ENCODE measurements at regions not wholly inside any gene's neighbourhood (a gene's known extent, or its start where the extent isn't known, plus 50 kb on each side); places are given as distances from the start of the nearest gene placed in this dataset.
"Not testable (repeated sequence)": the region's sequence is repeated elsewhere in the genome, so short reads cannot be mapped to it uniquely, and the experiment has no call there.

DNA sequence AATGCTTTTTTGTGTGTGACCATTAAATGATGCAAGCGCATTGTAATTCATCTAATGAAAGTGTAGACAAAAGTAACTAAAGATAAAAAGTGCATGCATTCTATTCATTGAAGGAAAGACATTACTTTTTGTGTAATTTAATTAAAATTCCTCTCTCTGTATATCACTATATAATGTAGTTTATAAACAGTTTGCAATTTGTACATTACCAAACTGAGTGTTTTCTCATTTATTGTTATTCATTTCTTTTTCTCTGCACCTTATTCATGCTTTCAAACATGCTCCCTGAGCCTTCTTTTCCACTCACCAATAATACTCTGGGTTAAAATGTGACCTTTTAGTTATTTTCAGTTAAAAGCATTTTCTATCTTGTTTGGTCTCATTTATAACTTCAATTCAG, 713.7 kb upstream of the AADAT start:
- no peaks in the 10 kb centered on the region for H3K36me3 ChIP-seq (ENCODE audit: insufficient read depth, insufficient read length, low read length)
- TF ChIP-seq YY1 (IDR thresholded peaks at IDR 0.05; ENCODE audit: insufficient read depth, insufficient read length) (no peak), ZNF274 (IDR thresholded peaks at IDR 0.05; ENCODE audit: low read depth, low read length) (no peak), SUZ12 (IDR thresholded peaks at IDR 0.05; ENCODE audit: extremely low read depth, insufficient read depth, insufficient read length) (no peak)
- H3K9me3 ChIP-seq (ENCODE audit: insufficient read depth, low read length): no peaks in the 10 kb centered on the region
- no peak overlapping the region for H3K4me3 ChIP-seq (ENCODE audit: insufficient read length, low read depth)
- H3K27me3 ChIP-seq (ENCODE audit: insufficient read depth, insufficient read length): no peaks in the 10 kb centered on the region
- H3K9ac ChIP-seq (ENCODE audit: insufficient read length, low read depth): no peak overlapping the region
- H3K4me1 ChIP-seq (ENCODE audit: insufficient read depth, insufficient read length): no peaks in the 10 kb centered on the region
- DNase-seq (ENCODE audit: low read depth, low spot score): no peak

GRCh38 chr4:170801771-170802170, 712.0 kb upstream of the AADAT start:
- TF ChIP-seq ZNF274 (IDR thresholded peaks at IDR 0.05; ENCODE audit: low read depth, low read length): no peak
- TF ChIP-seq YY1 (IDR thresholded peaks at IDR 0.05; ENCODE audit: insufficient read depth, insufficient read length): no peak
- TF ChIP-seq SUZ12 (IDR thresholded peaks at IDR 0.05; ENCODE audit: extremely low read depth, insufficient read depth, insufficient read length): no peak
- Histone ChIP-seq H3K4me1 (ENCODE audit: insufficient read depth, insufficient read length) (no peaks in the 10 kb centered on the region), H3K27me3 (ENCODE audit: insufficient read depth, insufficient read length) (no peaks in the 10 kb centered on the region), H3K9ac (ENCODE audit: insufficient read length, low read depth) (no peak overlapping the region), H3K4me3 (ENCODE audit: insufficient read length, low read depth) (no peak overlapping the region), H3K9me3 (ENCODE audit: insufficient read depth, low read length) (no peaks in the 10 kb centered on the region), H3K36me3 (ENCODE audit: insufficient read depth, insufficient read length, low read length) (no peaks in the 10 kb centered on the region)
- no peak for DNase-seq (ENCODE audit: low read depth, low spot score)

DNA sequence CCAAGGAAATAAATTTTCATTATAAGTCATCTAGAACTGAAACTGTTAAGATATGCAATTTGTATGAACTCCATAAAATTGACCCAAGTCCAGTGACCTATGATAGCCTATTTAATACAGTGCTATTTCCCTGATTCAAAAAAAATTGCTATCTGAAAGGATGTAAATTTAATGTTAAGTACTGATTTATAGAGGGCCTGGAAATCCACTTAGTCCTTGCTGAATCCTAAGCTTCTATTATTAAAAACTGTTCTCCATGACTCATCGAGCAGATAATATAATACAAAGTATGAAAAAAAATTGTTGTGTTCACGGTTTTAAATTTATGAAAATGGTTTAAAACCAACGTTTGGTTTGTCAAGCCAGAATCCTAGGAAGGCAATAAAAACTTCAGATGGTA, 704.8 kb upstream of the AADAT start:
- no peak for DNase-seq (ENCODE audit: low read depth, low spot score)
- H3K4me3 ChIP-seq (ENCODE audit: insufficient read length, low read depth): no peak overlapping the region
- H3K27me3 ChIP-seq (ENCODE audit: insufficient read depth, insufficient read length): no peaks in the 10 kb centered on the region
- TF ChIP-seq SUZ12 (IDR thresholded peaks at IDR 0.05; ENCODE audit: extremely low read depth, insufficient read depth, insufficient read length) (no peak), YY1 (IDR thresholded peaks at IDR 0.05; ENCODE audit: insufficient read depth, insufficient read length) (no peak), ZNF274 (IDR thresholded peaks at IDR 0.05; ENCODE audit: low read depth, low read length) (no peak)
- H3K9ac ChIP-seq (ENCODE audit: insufficient read length, low read depth): no peak overlapping the region
- H3K4me1 ChIP-seq (ENCODE audit: insufficient read depth, insufficient read length): no peaks in the 10 kb centered on the region
- no peaks in the 10 kb centered on the region; the same call in none of the 2 replicates for H3K9me3 ChIP-seq (ENCODE audit: insufficient read depth, low read length)
- no peaks in the 10 kb centered on the region for H3K36me3 ChIP-seq (ENCODE audit: insufficient read depth, insufficient read length, low read length)

DNA sequence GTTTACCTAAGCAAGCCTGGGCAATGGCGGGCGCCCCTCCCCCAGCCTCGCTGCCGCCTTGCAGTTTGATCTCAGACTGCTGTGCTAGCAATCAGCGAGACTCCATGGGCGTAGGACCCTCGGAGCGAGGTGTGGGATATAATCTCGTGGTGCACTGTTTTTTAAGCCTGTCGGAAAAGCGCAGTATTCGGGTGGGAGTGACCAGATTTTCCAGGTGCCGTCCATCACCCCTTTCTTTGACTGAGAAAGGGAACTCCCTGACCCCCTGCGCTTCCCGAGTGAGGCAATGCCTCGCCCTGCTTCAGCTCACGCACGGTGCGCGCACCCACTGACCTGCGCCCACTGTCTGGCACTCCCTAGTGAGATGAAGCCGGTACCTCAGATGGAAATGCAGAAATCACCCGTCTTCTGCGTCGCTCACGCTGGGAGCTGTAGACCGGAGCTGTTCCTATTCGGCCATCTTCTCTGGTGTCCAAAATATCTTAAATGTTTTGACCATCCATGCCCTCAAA, 698.8 kb upstream of the AADAT start:
- Histone ChIP-seq H3K9ac (ENCODE audit: insufficient read length, low read depth) (peak overlapping the region; percentile 42), H3K4me3 (ENCODE audit: insufficient read length, low read depth) (peak overlapping the region; percentile 21)
- H3K36me3 ChIP-seq (ENCODE audit: insufficient read depth, insufficient read length, low read length); DNase-seq (ENCODE audit: low read depth, low spot score); H3K9me3 ChIP-seq (ENCODE audit: insufficient read depth, low read length); H3K27me3 ChIP-seq (ENCODE audit: insufficient read depth, insufficient read length); H3K4me1 ChIP-seq (ENCODE audit: insufficient read depth, insufficient read length): not testable (repeated sequence)

DNA sequence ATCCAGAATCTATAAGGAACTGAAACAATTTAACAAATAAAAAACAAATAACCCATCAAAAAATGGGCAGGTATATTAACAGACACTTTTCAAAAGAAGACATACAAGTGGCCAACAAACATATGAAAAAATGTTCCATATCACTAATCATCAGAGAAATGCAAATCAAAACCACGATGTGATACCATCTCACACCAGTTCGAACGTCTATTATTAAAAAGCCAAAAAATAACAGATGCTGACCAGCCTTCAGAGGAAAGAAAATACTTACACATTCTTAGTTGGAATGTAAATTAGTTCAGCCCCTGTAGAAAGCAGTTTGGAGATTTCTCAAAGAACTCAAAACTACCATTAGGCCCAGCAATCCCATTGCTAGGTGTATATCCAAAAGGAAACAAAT, 687.9 kb upstream of the AADAT start:
- no peak for DNase-seq (ENCODE audit: low read depth, low spot score)
- TF ChIP-seq YY1 (IDR thresholded peaks at IDR 0.05; ENCODE audit: insufficient read depth, insufficient read length): no peak
- TF ChIP-seq ZNF274 (IDR thresholded peaks at IDR 0.05; ENCODE audit: low read depth, low read length): no peak
- TF ChIP-seq SUZ12 (IDR thresholded peaks at IDR 0.05; ENCODE audit: extremely low read depth, insufficient read depth, insufficient read length): no peak
- Histone ChIP-seq H3K27me3 (ENCODE audit: insufficient read depth, insufficient read length) (no peaks in the 10 kb centered on the region), H3K9ac (ENCODE audit: insufficient read length, low read depth) (no peak overlapping the region), H3K9me3 (ENCODE audit: insufficient read depth, low read length) (no peaks in the 10 kb centered on the region), H3K4me3 (ENCODE audit: insufficient read length, low read depth) (no peak overlapping the region), H3K4me1 (ENCODE audit: insufficient read depth, insufficient read length) (no peaks in the 10 kb centered on the region), H3K36me3 (ENCODE audit: insufficient read depth, insufficient read length, low read length) (no peaks in the 10 kb centered on the region)

DNA sequence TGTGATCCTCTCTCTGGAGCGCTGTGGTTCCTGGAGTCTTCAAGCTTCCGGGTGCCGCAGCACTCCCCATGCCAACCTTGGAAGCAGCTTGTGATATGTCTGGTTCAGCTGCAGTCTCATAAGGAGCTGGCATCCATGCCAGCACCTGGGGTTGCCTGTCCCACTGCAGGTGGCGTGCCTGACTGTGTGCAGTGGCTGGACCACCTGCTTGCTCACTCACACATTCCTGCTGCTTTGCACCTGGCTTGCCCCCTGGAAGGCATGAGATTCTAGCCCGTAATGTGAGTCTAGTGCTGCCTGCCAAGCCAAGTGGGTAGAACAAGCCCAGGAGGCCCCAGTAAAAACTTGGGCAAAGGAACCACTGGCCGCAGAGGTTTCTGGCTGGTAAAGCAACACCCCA, 687.2 kb upstream of the AADAT start:
- H3K4me1 ChIP-seq (ENCODE audit: insufficient read depth, insufficient read length): no peaks in the 10 kb centered on the region
- H3K27me3 ChIP-seq (ENCODE audit: insufficient read depth, insufficient read length): no peaks in the 10 kb centered on the region
- H3K4me3 ChIP-seq (ENCODE audit: insufficient read length, low read depth): no peak overlapping the region
- H3K36me3 ChIP-seq (ENCODE audit: insufficient read depth, insufficient read length, low read length): no peaks in the 10 kb centered on the region
- no peak for TF ChIP-seq ZNF274 (IDR thresholded peaks at IDR 0.05; ENCODE audit: low read depth, low read length)
- no peak for TF ChIP-seq YY1 (IDR thresholded peaks at IDR 0.05; ENCODE audit: insufficient read depth, insufficient read length)
- no peak for TF ChIP-seq SUZ12 (IDR thresholded peaks at IDR 0.05; ENCODE audit: extremely low read depth, insufficient read depth, insufficient read length)
- no peak overlapping the region for H3K9ac ChIP-seq (ENCODE audit: insufficient read length, low read depth)
- no peaks in the 10 kb centered on the region for H3K9me3 ChIP-seq (ENCODE audit: insufficient read depth, low read length)
- no peak for DNase-seq (ENCODE audit: low read depth, low spot score)

- Histone ChIP-seq H3K4me1 (ENCODE audit: insufficient read depth, insufficient read length) (no peaks in the 10 kb centered on the region), H3K4me3 (ENCODE audit: insufficient read length, low read depth) (no peak overlapping the region), H3K9ac (ENCODE audit: insufficient read length, low read depth) (no peak overlapping the region), H3K36me3 (ENCODE audit: insufficient read depth, insufficient read length, low read length) (no peaks in the 10 kb centered on the region), H3K27me3 (ENCODE audit: insufficient read depth, insufficient read length) (no peaks in the 10 kb centered on the region), H3K9me3 (ENCODE audit: insufficient read depth, low read length) (no peaks in the 10 kb centered on the region)
- no peak for DNase-seq (ENCODE audit: low read depth, low spot score)
- TF ChIP-seq ZNF274 (IDR thresholded peaks at IDR 0.05; ENCODE audit: low read depth, low read length) (no peak), SUZ12 (IDR thresholded peaks at IDR 0.05; ENCODE audit: extremely low read depth, insufficient read depth, insufficient read length) (no peak), YY1 (IDR thresholded peaks at IDR 0.05; ENCODE audit: insufficient read depth, insufficient read length) (no peak)
Measured at GRCh38 chr4:170775851-170776250, 686.1 kb upstream of the AADAT start.

Measured in NT2/D1 (cell line).